SK-N-SH (cell line): ENCODE measurements at regions not wholly inside any gene's neighbourhood (a gene's known extent, or its start where the extent isn't known, plus 50 kb on each side); places are given as distances from the start of the nearest gene placed in this dataset.

Experiments
- CTCF ChIA-PET: fragments of 300-600, 350-600 bp; formaldehyde crosslinking; extraction: SDS; loops from one replicate; lab custom pipeline; 2021; lab: Yijun Ruan, JAX
- POLR2A ChIA-PET: fragments of 350-600 bp; sonication (Branson Sonifier 250); formaldehyde crosslinking; extraction: SDS; loops from one replicate; lab custom pipeline; 2020; ENCODE audit warnings: antibody characterized with exemption, inconsistent platforms; lab: Yijun Ruan, JAX
- DNase-seq: peaks from one replicate; pipeline ENCODE4 v3.0.0; 2012
- H2AFZ ChIP-seq: fragments of 200-600 bp; sonication (generic); 2 replicates; pipeline ENCODE4 v1.8.1; 2016; ENCODE audit warnings: antibody characterized with exemption, mild to moderate bottlenecking, low read depth
- H3F3A ChIP-seq: fragments of 200-600 bp; sonication (generic); replicated peaks from 2 replicates; pipeline ENCODE3; 2016; ENCODE audit warnings: antibody characterized with exemption, mild to moderate bottlenecking; ENCODE audit not compliant: insufficient read depth
- H3K27ac ChIP-seq, 2 experiments: fragments of 200-500 bp in 1 of 2; fragments of 200-600 bp in 1 of 2; sonication (Bioruptor generic) in 1 of 2; sonication (generic), shearing (Covaris generic) in 1 of 2; 2 replicates each; pipeline versions ENCODE4 v1.5.1 to v1.6.1; 2014 to 2016; ENCODE audit warnings: low read depth in 2 of 2, inconsistent platforms in 1 of 2, low read length in 1 of 2, mild to moderate bottlenecking in 1 of 2, mixed read lengths in 1 of 2
- H3K27me3 ChIP-seq: fragments of 200-600 bp; sonication (generic), shearing (Covaris generic); 2 replicates; pipeline ENCODE4 v1.6.1; 2016; ENCODE audit warnings: mixed run types; ENCODE audit not compliant: insufficient read depth
- H3K36me3 ChIP-seq, 2 experiments: fragments of 200-500 bp in 1 of 2; fragments of 200-600 bp in 1 of 2; sonication (Bioruptor generic) in 1 of 2; sonication (generic) in 1 of 2; replicated peaks in 1 of 2; 2 replicates each; pipeline versions ENCODE3 to v1.5.1; 2014 to 2016; ENCODE audit warnings: low read length in 1 of 2, mild to moderate bottlenecking in 1 of 2; ENCODE audit not compliant: insufficient read depth in 2 of 2, control insufficient read depth in 1 of 2
- H3K4me1 ChIP-seq, 2 experiments: fragments of 200-500 bp in 1 of 2; fragments of 200-600 bp in 1 of 2; sonication (Bioruptor generic) in 1 of 2; sonication (generic), shearing (Covaris generic) in 1 of 2; 2 replicates each; pipeline versions ENCODE4 v1.5.1 to v1.6.1; 2014 to 2016; ENCODE audit warnings: low read depth in 1 of 2, low read length in 1 of 2, mixed run types in 1 of 2; ENCODE audit not compliant: insufficient read depth in 2 of 2, control insufficient read depth in 1 of 2
- H3K4me2 ChIP-seq: fragments of 200-600 bp; sonication (generic), shearing (Covaris generic); 2 replicates; pipeline ENCODE4 v1.6.1; 2017; ENCODE audit warnings: mixed run types
- H3K4me3 ChIP-seq, 2 experiments: fragments of 200-500 bp in 1 of 2; fragments of 200-600 bp in 1 of 2; sonication (Bioruptor generic) in 1 of 2; sonication (generic), shearing (Covaris generic) in 1 of 2; 2 replicates each; pipeline versions ENCODE4 v1.5.1 to v1.8.1; 2014 to 2016; ENCODE audit warnings: low read depth in 2 of 2, inconsistent platforms in 1 of 2, low read length in 1 of 2, mild to moderate bottlenecking in 1 of 2, mixed read lengths in 1 of 2, moderate library complexity in 1 of 2
- H3K79me2 ChIP-seq: fragments of 200-600 bp; sonication (generic); 2 replicates; pipeline ENCODE4 v1.8.1; 2017; ENCODE audit warnings: mild to moderate bottlenecking; ENCODE audit not compliant: insufficient read depth
- H3K9ac ChIP-seq: fragments of 200-600 bp; sonication (generic); 2 replicates; pipeline ENCODE4 v1.6.1; 2017; ENCODE audit warnings: mixed run types
- H3K9me2 ChIP-seq: fragments of 200-600 bp; sonication (generic); 2 replicates; pipeline ENCODE4 v1.6.1; 2017; ENCODE audit warnings: mixed run types
- H3K9me3 ChIP-seq: fragments of 200-600 bp; sonication (generic); 2 replicates; pipeline ENCODE4 v1.6.1; 2017; ENCODE audit warnings: mixed run types, mild to moderate bottlenecking, moderate library complexity
- H4K20me1 ChIP-seq: fragments of 200-600 bp; sonication (generic); 2 replicates; pipeline ENCODE4 v1.6.1; 2017; ENCODE audit warnings: mild to moderate bottlenecking, mixed run types; ENCODE audit not compliant: insufficient read depth
- ELF1 ChIP-seq: IDR thresholded peaks from 2 replicates; pipeline ENCODE4 v1.4.0; 2012
- EP300 ChIP-seq, 2 experiments: IDR thresholded peaks; 2 replicates each; pipeline versions ENCODE4 v1.4.0 to v1.6.1; 2012; ENCODE audit warnings: borderline replicate concordance in 1 of 2, low read depth in 1 of 2, low read length in 1 of 2
- EZH2phosphoT487 ChIP-seq: fragments of 200-600 bp; sonication (generic); IDR thresholded peaks from 2 replicates; pipeline ENCODE4 v1.6.1; 2017; ENCODE audit warnings: low read depth, mixed run types, mild to moderate bottlenecking, antibody characterized with exemption, moderate library complexity, borderline replicate concordance
- FOSL2 ChIP-seq: IDR thresholded peaks from 2 replicates; pipeline ENCODE4 v1.4.0; 2012; ENCODE audit warnings: low read depth, mild to moderate bottlenecking, moderate library complexity, borderline replicate concordance
- GABPA ChIP-seq: IDR thresholded peaks from 2 replicates; pipeline ENCODE4 v1.4.0; 2012; ENCODE audit warnings: low read depth, mild to moderate bottlenecking
- GATA2 ChIP-seq: sonication (generic); formaldehyde crosslinking; IDR thresholded peaks from 2 replicates; pipeline ENCODE4 v1.5.0; 2020; ENCODE audit warnings: mild to moderate bottlenecking, missing genetic modification reagents
- MXI1 ChIP-seq: IDR thresholded peaks from 2 replicates; pipeline ENCODE4 v1.6.1; 2012; ENCODE audit warnings: mild to moderate bottlenecking, low read depth, low read length, improper control_type of control experiment
- NFIC ChIP-seq: IDR thresholded peaks from 2 replicates; pipeline ENCODE4 v1.4.0; 2012; ENCODE audit warnings: borderline replicate concordance
- NRF1 ChIP-seq: IDR thresholded peaks from 2 replicates; pipeline ENCODE4 v1.6.1; 2012; ENCODE audit warnings: low read depth, mild to moderate bottlenecking, low read length
- RCOR1 ChIP-seq: fragments of 150-350 bp; IDR thresholded peaks from 2 replicates; pipeline ENCODE4 v1.6.1; 2017; ENCODE audit warnings: antibody characterized with exemption, low read length
- RFX5 ChIP-seq: IDR thresholded peaks from 2 replicates; pipeline ENCODE4 v1.6.1; 2012; ENCODE audit warnings: mild to moderate bottlenecking, improper control_type of control experiment, low read length
- RXRA ChIP-seq: IDR thresholded peaks from 2 replicates; pipeline ENCODE4 v1.4.0; 2012; ENCODE audit warnings: low read depth, mild to moderate bottlenecking, borderline replicate concordance
- SIN3A ChIP-seq: IDR thresholded peaks from 2 replicates; pipeline ENCODE4 v1.6.1; 2012; ENCODE audit warnings: low read depth, mild to moderate bottlenecking, low read length, moderate library complexity, borderline replicate concordance
- SMC3 ChIP-seq: IDR thresholded peaks from 2 replicates; pipeline ENCODE4 v1.6.1; 2012; ENCODE audit warnings: low read depth, low read length, improper control_type of control experiment
- TAF1 ChIP-seq: IDR thresholded peaks from 2 replicates; pipeline ENCODE4 v1.6.1; 2012; ENCODE audit warnings: low read depth, mild to moderate bottlenecking, low read length, moderate library complexity, borderline replicate concordance
- TCF12 ChIP-seq: IDR thresholded peaks from 2 replicates; pipeline ENCODE4 v1.4.0; 2012
- TEAD4 ChIP-seq: IDR thresholded peaks from 2 replicates; pipeline ENCODE4 v1.4.0; 2012; ENCODE audit warnings: mild to moderate bottlenecking, borderline replicate concordance; ENCODE audit not compliant: insufficient read depth
- YY1 ChIP-seq: IDR thresholded peaks from 2 replicates; pipeline ENCODE4 v1.4.0; 2012; ENCODE audit warnings: low read depth, mild to moderate bottlenecking
- ZBTB33 ChIP-seq: IDR thresholded peaks from 2 replicates; pipeline ENCODE4 v1.4.0; 2012; ENCODE audit warnings: low read depth, borderline replicate concordance
- WGBS: methylation state at CpG from one replicate; pipeline ENCODE4 v1.1.6; 2017; ENCODE audit warnings: low lambda C conversion rate; 5-methylcytosine and 5-hydroxymethylcytosine counted together
- TF ChIP-seq, protein P1 (sequence below): IDR thresholded peaks from 2 replicates; pipeline ENCODE4 v1.4.0; 2012; ENCODE audit warnings: low read depth, borderline replicate concordance
- TF ChIP-seq, protein P2 (sequence below): fragments of 200-600 bp; sonication (generic); IDR thresholded peaks from 2 replicates; pipeline ENCODE4 v1.6.1; 2017; ENCODE audit warnings: antibody characterized with exemption, mild to moderate bottlenecking, moderate library complexity
- TF ChIP-seq, protein P3 (sequence below): fragments of 150-350 bp; IDR thresholded peaks from 2 replicates; pipeline ENCODE4 v1.6.1; 2017; ENCODE audit warnings: antibody characterized with exemption, low read length, low read depth, borderline replicate concordance

DNA sequence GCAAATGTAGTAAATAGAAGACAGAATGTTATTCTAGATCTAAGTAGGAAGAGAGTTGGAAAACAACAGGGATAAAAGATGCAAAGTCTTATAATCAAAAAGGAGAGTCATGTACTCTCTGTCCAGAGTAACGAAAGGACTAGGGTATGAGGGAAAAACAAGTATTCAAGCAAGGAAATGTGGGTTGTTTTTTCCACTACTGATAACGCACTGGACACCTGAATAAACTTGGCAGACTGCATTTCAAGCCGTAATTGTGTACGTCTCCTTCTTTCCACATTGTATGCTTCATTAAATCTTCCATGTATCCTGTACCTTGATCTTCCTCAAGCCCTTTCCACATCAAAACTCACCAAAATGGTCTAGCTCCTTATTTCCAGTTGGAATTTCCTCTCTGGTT, 420.6 kb downstream of the ZEB2 start:
- ChIA-PET CTCF (no interaction called here), POLR2A (no interaction called here)
- no peak overlapping the region for H2AFZ ChIP-seq
- no peak overlapping the region for H3K9ac ChIP-seq
- H3F3A ChIP-seq = peaks cover 9% of the 10 kb centered on the region
- no peaks in the 10 kb centered on the region for H3K36me3 ChIP-seq
- DNase-seq = no peak
- peaks cover 0 to 8% of the 10 kb centered on the region in 2 experiments for H3K4me1 ChIP-seq
- no peaks in the 10 kb centered on the region for H3K79me2 ChIP-seq
- H3K27ac ChIP-seq = peak overlapping the region in 1 of 2 experiments; percentile 46; a peak in 1 of 4 replicates
- TF ChIP-seq RCOR1 = no peak
- no peak for TF ChIP-seq SMC3
- no peak for TF ChIP-seq RFX5
- TF ChIP-seq EP300 (IDR thresholded peaks at IDR 0.05; ENCODE audit: borderline replicate concordance in 1 of 2, low read depth in 1 of 2, low read length in 1 of 2) = no peak
- TF ChIP-seq TEAD4 = no peak
- TF ChIP-seq, protein P1, sequence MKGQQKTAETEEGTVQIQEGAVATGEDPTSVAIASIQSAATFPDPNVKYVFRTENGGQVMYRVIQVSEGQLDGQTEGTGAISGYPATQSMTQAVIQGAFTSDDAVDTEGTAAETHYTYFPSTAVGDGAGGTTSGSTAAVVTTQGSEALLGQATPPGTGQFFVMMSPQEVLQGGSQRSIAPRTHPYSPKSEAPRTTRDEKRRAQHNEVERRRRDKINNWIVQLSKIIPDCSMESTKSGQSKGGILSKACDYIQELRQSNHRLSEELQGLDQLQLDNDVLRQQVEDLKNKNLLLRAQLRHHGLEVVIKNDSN = no peak
- no peak for TF ChIP-seq GATA2 (CRISPR knock-in tag)
- no peak for TF ChIP-seq NFIC
- no peak for TF ChIP-seq FOSL2
- no peak for TF ChIP-seq EZH2phosphoT487
- no peak for TF ChIP-seq YY1
- no peak for TF ChIP-seq GABPA
- TF ChIP-seq NRF1 = no peak
- TF ChIP-seq, protein P2, sequence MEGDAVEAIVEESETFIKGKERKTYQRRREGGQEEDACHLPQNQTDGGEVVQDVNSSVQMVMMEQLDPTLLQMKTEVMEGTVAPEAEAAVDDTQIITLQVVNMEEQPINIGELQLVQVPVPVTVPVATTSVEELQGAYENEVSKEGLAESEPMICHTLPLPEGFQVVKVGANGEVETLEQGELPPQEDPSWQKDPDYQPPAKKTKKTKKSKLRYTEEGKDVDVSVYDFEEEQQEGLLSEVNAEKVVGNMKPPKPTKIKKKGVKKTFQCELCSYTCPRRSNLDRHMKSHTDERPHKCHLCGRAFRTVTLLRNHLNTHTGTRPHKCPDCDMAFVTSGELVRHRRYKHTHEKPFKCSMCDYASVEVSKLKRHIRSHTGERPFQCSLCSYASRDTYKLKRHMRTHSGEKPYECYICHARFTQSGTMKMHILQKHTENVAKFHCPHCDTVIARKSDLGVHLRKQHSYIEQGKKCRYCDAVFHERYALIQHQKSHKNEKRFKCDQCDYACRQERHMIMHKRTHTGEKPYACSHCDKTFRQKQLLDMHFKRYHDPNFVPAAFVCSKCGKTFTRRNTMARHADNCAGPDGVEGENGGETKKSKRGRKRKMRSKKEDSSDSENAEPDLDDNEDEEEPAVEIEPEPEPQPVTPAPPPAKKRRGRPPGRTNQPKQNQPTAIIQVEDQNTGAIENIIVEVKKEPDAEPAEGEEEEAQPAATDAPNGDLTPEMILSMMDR = no peak
- no peak for TF ChIP-seq MXI1
- no peak for TF ChIP-seq ELF1
- H3K27me3 ChIP-seq = no peaks in the 10 kb centered on the region
- H4K20me1 ChIP-seq = no peaks in the 10 kb centered on the region
- peak overlapping the region; percentile 44; the same call in 1 of the 2 replicates for H3K4me2 ChIP-seq
- H3K9me3 ChIP-seq = no peaks in the 10 kb centered on the region
- WGBS = 91% methylated on average over 4 of the region's 4 CpGs
- no peaks in the 10 kb centered on the region for H3K9me2 ChIP-seq
- H3K4me3 ChIP-seq = no peak overlapping the region

GRCh38 chr2:144097440-144098225, 422.3 kb downstream of the ZEB2 start:
- POLR2A ChIA-PET = no interaction called here
- Histone ChIP-seq H3K9me3 (no peaks in the 10 kb centered on the region), H4K20me1 (no peaks in the 10 kb centered on the region), H3K36me3 (no peaks in the 10 kb centered on the region), H3K9me2 (no peaks in the 10 kb centered on the region), H3K4me1 (peaks cover 0 to 8% of the 10 kb centered on the region in 2 experiments), H3K79me2 (no peaks in the 10 kb centered on the region), H3F3A (peaks cover 9% of the 10 kb centered on the region), H3K9ac (no peak overlapping the region), H3K27ac (no peak overlapping the region), H2AFZ (no peak overlapping the region), H3K4me2 (no peak overlapping the region), H3K4me3 (no peak overlapping the region), H3K27me3 (no peaks in the 10 kb centered on the region)
- DNase-seq = no peak
- CTCF ChIA-PET = no interaction called here
- WGBS = 95% methylated on average over 6 of the region's 6 CpGs
- no peak for TF ChIP-seq ZBTB33
- no peak for TF ChIP-seq TEAD4
- TF ChIP-seq RFX5 = no peak
- no peak for TF ChIP-seq TCF12
- TF ChIP-seq, protein P3, sequence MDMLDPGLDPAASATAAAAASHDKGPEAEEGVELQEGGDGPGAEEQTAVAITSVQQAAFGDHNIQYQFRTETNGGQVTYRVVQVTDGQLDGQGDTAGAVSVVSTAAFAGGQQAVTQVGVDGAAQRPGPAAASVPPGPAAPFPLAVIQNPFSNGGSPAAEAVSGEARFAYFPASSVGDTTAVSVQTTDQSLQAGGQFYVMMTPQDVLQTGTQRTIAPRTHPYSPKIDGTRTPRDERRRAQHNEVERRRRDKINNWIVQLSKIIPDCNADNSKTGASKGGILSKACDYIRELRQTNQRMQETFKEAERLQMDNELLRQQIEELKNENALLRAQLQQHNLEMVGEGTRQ = no peak
- TF ChIP-seq EP300 (IDR thresholded peaks at IDR 0.05; ENCODE audit: borderline replicate concordance in 1 of 2, low read depth in 1 of 2, low read length in 1 of 2) = no peak
- no peak for TF ChIP-seq SIN3A
- no peak for TF ChIP-seq TAF1
- TF ChIP-seq RXRA = no peak
